Caco-2 (cell line): ENCODE measurements at regions not wholly inside any gene's neighbourhood (a gene's known extent, or its start where the extent isn't known, plus 50 kb on each side); places are given as distances from the start of the nearest gene placed in this dataset.

ENCODE experiments used
- BruUV-seq: library from RNA; stranded (reverse); fragments of 400-500 nt; replicated peaks from 2 replicates; lab custom pipeline; 2021; lab: Mats Ljungman, UMichigan
- CTCF ChIA-PET: fragments of 300-600 bp; sonication (Branson Sonifier 250); formaldehyde crosslinking; loops from one replicate; lab custom pipeline; 2022; ENCODE audit warnings: antibody characterized with exemption; lab: Charles Lee
- POLR2A ChIA-PET: fragments of 300-600 bp; sonication (Branson Sonifier 250); formaldehyde crosslinking; loops from one replicate; lab custom pipeline; 2022; ENCODE audit warnings: antibody characterized with exemption; lab: Charles Lee
- DNase-seq, 2 experiments: peaks; one replicate each; pipeline versions ENCODE4 v3.0.0 to v3.0.0-alpha.2; 2020 to 2022
- H3K27me3 ChIP-seq: replicated peaks from 2 replicates; pipeline ENCODE4 v1.6.0; 2011; ENCODE audit warnings: low read length; ENCODE audit not compliant: control insufficient read depth, insufficient read depth
- H3K36me3 ChIP-seq: 2 replicates; pipeline ENCODE4 v1.5.1; 2011; ENCODE audit warnings: low read length; ENCODE audit not compliant: control insufficient read depth, insufficient read depth
- H3K4me1 ChIP-seq: fragments of 250-450 bp; sonication (Bioruptor Pico); 2 replicates; pipeline ENCODE4 v1.5.1; 2020; ENCODE audit warnings: mild to moderate bottlenecking
- H3K4me3 ChIP-seq: 2 replicates; pipeline ENCODE4 v1.5.1; 2011; ENCODE audit warnings: low read depth, mild to moderate bottlenecking, control low read depth, low read length
- H3K9me3 ChIP-seq: fragments of 250-450 bp; sonication (Bioruptor Pico); 2 replicates; pipeline ENCODE4 v1.5.1; 2020; ENCODE audit warnings: mild to moderate bottlenecking, moderate library complexity
- H3K27ac Mint-ChIP-seq: one replicate; pipeline ENCODE4 v1.8.0; 2022; ENCODE audit warnings: mixed read lengths; ENCODE audit not compliant: unreplicated experiment
- H3K27me3 Mint-ChIP-seq: one replicate; pipeline ENCODE4 v1.8.0; 2022; ENCODE audit warnings: mixed read lengths; ENCODE audit not compliant: insufficient read depth, unreplicated experiment
- H3K36me3 Mint-ChIP-seq: one replicate; pipeline ENCODE4 v1.8.0; 2022; ENCODE audit warnings: mild to moderate bottlenecking, mixed read lengths; ENCODE audit not compliant: insufficient read depth, unreplicated experiment
- H3K4me1 Mint-ChIP-seq: one replicate; pipeline ENCODE4 v1.8.0; 2022; ENCODE audit warnings: low read depth, mixed read lengths; ENCODE audit not compliant: unreplicated experiment
- H3K4me3 Mint-ChIP-seq: one replicate; pipeline ENCODE4 v1.8.0; 2022; ENCODE audit warnings: mild to moderate bottlenecking, moderate library complexity, mixed read lengths; ENCODE audit not compliant: unreplicated experiment
- H3K9me3 Mint-ChIP-seq: one replicate; pipeline ENCODE4 v1.8.0; 2022; ENCODE audit warnings: mixed read lengths; ENCODE audit not compliant: unreplicated experiment
- intact Hi-C: fragments of 100-400 bp; cut with micrococcal nuclease; formaldehyde crosslinking; loops from one replicate; pipeline ENCODE4 v1.10.0; 2022; ENCODE audit not compliant: unreplicated experiment
- TF ChIP-seq, protein P1 (sequence below), 2 experiments: fragments of 200-600 bp in 1 of 2; IDR thresholded peaks; 1 replicate in 1 of 2; 2 replicates in 1 of 2; pipeline versions ENCODE4 v1.5.1 to v1.8.0; 2011 to 2022; ENCODE audit warnings: antibody characterized with exemption in 1 of 2, control low read depth in 1 of 2, inconsistent platforms in 1 of 2, low read depth in 1 of 2, low read length in 1 of 2, mild to moderate bottlenecking in 1 of 2, moderate library complexity in 1 of 2; ENCODE audit not compliant: insufficient read depth in 1 of 2, severe bottlenecking in 1 of 2, unreplicated experiment in 1 of 2

DNA sequence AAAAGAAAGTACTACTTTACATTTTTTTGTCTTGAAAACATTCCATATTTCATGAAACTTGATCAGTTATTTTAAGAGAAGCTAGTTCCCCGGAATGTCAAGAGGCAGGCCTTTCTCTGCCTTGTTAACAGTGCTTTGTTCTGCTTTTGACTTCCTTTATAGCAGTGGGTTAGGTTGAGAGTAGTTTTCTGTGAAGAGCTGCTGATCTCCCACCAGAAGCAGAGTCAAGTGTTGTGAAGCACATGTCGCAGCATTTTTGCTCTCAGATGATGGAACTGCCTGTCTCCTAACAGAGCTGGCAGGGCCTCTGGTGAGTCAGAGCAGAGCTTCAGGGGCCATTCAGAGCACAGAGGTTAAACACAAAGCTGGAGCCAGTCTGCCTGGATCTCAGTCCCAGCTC is 871.8 kb downstream of the SLC4A3 start:
- no peak overlapping the region for H3K27ac Mint-ChIP-seq
- no peak for DNase-seq
- Histone ChIP-seq H3K4me1 (no peaks in the 10 kb centered on the region), H3K4me3 (no peak overlapping the region), H3K9me3 (no peaks in the 10 kb centered on the region), H3K36me3 (no peaks in the 10 kb centered on the region), H3K27me3 (no peaks in the 10 kb centered on the region)
- intact Hi-C loops: no loop called here
- H3K9me3 Mint-ChIP-seq: no peaks in the 10 kb centered on the region
- peaks cover 13% of the 10 kb centered on the region for H3K27me3 Mint-ChIP-seq
- no TSS peak for BruUV-seq
- H3K4me1 Mint-ChIP-seq: no peaks in the 10 kb centered on the region
- POLR2A ChIA-PET: no interaction called here
- CTCF ChIA-PET: no interaction called here
- H3K4me3 Mint-ChIP-seq: no peak overlapping the region
- TF ChIP-seq, protein P1, sequence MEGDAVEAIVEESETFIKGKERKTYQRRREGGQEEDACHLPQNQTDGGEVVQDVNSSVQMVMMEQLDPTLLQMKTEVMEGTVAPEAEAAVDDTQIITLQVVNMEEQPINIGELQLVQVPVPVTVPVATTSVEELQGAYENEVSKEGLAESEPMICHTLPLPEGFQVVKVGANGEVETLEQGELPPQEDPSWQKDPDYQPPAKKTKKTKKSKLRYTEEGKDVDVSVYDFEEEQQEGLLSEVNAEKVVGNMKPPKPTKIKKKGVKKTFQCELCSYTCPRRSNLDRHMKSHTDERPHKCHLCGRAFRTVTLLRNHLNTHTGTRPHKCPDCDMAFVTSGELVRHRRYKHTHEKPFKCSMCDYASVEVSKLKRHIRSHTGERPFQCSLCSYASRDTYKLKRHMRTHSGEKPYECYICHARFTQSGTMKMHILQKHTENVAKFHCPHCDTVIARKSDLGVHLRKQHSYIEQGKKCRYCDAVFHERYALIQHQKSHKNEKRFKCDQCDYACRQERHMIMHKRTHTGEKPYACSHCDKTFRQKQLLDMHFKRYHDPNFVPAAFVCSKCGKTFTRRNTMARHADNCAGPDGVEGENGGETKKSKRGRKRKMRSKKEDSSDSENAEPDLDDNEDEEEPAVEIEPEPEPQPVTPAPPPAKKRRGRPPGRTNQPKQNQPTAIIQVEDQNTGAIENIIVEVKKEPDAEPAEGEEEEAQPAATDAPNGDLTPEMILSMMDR (IDR thresholded peaks at IDR 0.05; ENCODE audit: insufficient read depth in 1 of 2, low read depth in 1 of 2, low read length in 1 of 2, severe bottlenecking in 1 of 2, unreplicated experiment in 1 of 2): no peak
- H3K36me3 Mint-ChIP-seq: no peaks in the 10 kb centered on the region

DNA sequence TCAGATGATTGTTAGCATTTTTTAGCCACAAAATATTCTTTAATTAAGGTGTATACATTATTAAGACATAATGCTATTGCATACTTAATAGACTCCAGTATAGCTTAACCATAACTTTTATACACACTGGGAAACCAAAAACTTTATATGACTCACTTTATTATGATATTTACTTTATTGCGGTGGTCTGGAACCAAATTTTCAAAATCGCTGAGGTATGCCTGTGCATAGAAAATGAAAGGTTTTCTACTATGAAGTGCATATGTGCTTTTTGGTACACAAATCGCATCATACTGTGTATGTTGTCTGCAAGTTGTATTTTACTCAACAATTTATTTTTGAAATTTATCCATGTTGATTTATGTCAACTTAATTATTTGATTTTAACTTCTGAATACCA is 875.1 kb downstream of the SLC4A3 start:
- TF ChIP-seq, protein P1 (IDR thresholded peaks at IDR 0.05; ENCODE audit: insufficient read depth in 1 of 2, low read depth in 1 of 2, low read length in 1 of 2, severe bottlenecking in 1 of 2, unreplicated experiment in 1 of 2): no peak
- Mint-ChIP-seq H3K9me3 (no peaks in the 10 kb centered on the region), H3K4me3 (no peak overlapping the region), H3K27ac (no peak overlapping the region), H3K36me3 (no peaks in the 10 kb centered on the region), H3K27me3 (peaks cover 25% of the 10 kb centered on the region), H3K4me1 (no peaks in the 10 kb centered on the region)
- no TSS peak for BruUV-seq
- intact Hi-C loops: no loop called here
- Histone ChIP-seq H3K4me1 (no peaks in the 10 kb centered on the region), H3K4me3 (no peak overlapping the region), H3K9me3 (no peaks in the 10 kb centered on the region), H3K27me3 (no peaks in the 10 kb centered on the region; the same call in 1 of the 2 replicates), H3K36me3 (no peaks in the 10 kb centered on the region)
- ChIA-PET POLR2A (no interaction called here), CTCF (no interaction called here)
- DNase-seq: no peak

DNA sequence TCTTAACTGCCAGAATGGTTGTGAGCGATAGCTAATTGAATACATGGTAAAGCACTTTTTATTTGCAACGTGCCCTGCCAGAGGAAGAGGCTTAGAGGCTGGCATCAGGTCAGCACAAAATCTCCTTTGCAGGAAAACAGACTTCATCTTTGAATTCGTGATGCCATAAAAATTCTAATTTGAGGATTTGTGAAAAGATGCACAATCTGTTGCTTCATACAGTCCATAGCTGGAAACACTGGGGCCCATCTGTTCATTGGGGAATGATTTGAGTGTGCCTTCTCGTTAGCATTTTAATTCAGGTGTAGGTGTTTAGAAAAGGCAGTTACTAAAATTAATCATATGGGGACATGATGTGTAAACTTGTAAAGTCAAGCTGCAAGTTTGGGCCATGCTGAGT is 876.0 kb downstream of the SLC4A3 start:
- H3K4me3 Mint-ChIP-seq: no peak overlapping the region
- BruUV-seq: no TSS peak
- DNase-seq: no peak
- ChIA-PET CTCF (no interaction called here), POLR2A (no interaction called here)
- H3K9me3 Mint-ChIP-seq: no peaks in the 10 kb centered on the region
- H3K4me1 Mint-ChIP-seq: no peaks in the 10 kb centered on the region
- Histone ChIP-seq H3K4me1 (no peaks in the 10 kb centered on the region), H3K27me3 (no peaks in the 10 kb centered on the region; the same call in 1 of the 2 replicates), H3K4me3 (no peak overlapping the region), H3K36me3 (no peaks in the 10 kb centered on the region), H3K9me3 (no peaks in the 10 kb centered on the region)
- no peak overlapping the region for H3K27ac Mint-ChIP-seq
- peaks cover 24% of the 10 kb centered on the region for H3K27me3 Mint-ChIP-seq
- intact Hi-C loops: no loop called here
- H3K36me3 Mint-ChIP-seq: no peaks in the 10 kb centered on the region
- TF ChIP-seq, protein P1 (IDR thresholded peaks at IDR 0.05; ENCODE audit: insufficient read depth in 1 of 2, low read depth in 1 of 2, low read length in 1 of 2, severe bottlenecking in 1 of 2, unreplicated experiment in 1 of 2): no peak
